DMS153 treated with DMSO at 0.1 percent for 48 hours (cell line): ENCODE measurements at regions not wholly inside any gene's neighbourhood (a gene's known extent, or its start where the extent isn't known, plus 50 kb on each side); places are given as distances from the start of the nearest gene placed in this dataset.

Experiments used
- DNase-seq: peaks from one replicate; lab custom pipeline; 2025; ENCODE audit not compliant: unreplicated experiment; lab: John Stamatoyannopoulos, UW

- no peak for DNase-seq
These were observed 145.9 kb upstream of the TBX20 start for GRCh38 chr7:35399840-35400239.

- DNase-seq = no peak
These were observed 145.3 kb upstream of the TBX20 start for GRCh38 chr7:35399216-35399615.

GRCh38 chr7:35398518-35398917, 144.6 kb upstream of the TBX20 start:
- DNase-seq = no peak

GRCh38 chr7:35390146-35390545, 136.2 kb upstream of the TBX20 start:
- no peak for DNase-seq

- DNase-seq = no peak
These were observed 135.7 kb upstream of the TBX20 start for GRCh38 chr7:35389636-35390035.

GRCh38 chr7:35386816-35387706, 133.2 kb upstream of the TBX20 start:
- no peak for DNase-seq

- DNase-seq = no peak
These were observed 132.3 kb upstream of the TBX20 start for GRCh38 chr7:35386082-35386815.

GRCh38 chr7:35384761-35385700, 131.1 kb upstream of the TBX20 start:
- DNase-seq = no peak

- no peak for DNase-seq
These were observed 126.9 kb upstream of the TBX20 start for GRCh38 chr7:35380739-35381224.

- no peak for DNase-seq
These were observed 125.6 kb upstream of the TBX20 start for GRCh38 chr7:35379481-35379880.

GRCh38 chr7:35375516-35375915, 121.6 kb upstream of the TBX20 start:
- no peak for DNase-seq

GRCh38 chr7:35374858-35375257, 121.0 kb upstream of the TBX20 start:
- DNase-seq = no peak

- no peak for DNase-seq
These were observed 117.3 kb upstream of the TBX20 start for GRCh38 chr7:35371221-35371620.

- DNase-seq = no peak
These were observed 116.8 kb upstream of the TBX20 start for GRCh38 chr7:35370687-35371086.

- no peak for DNase-seq
These were observed 112.6 kb upstream of the TBX20 start for GRCh38 chr7:35366167-35367155.

GRCh38 chr7:35365523-35365922, 111.6 kb upstream of the TBX20 start:
- no peak for DNase-seq

GRCh38 chr7:35362341-35362740, 108.4 kb upstream of the TBX20 start:
- DNase-seq = no peak

- DNase-seq = no peak
These were observed 105.5 kb upstream of the TBX20 start for GRCh38 chr7:35359423-35359822.

- no peak for DNase-seq
These were observed 102.6 kb upstream of the TBX20 start for GRCh38 chr7:35356495-35356894.

GRCh38 chr7:35355911-35356310, 102.0 kb upstream of the TBX20 start:
- DNase-seq = no peak
